ENCODE measurements at regions not wholly inside any gene's neighbourhood (a gene's known extent, or its start where the extent isn't known, plus 50 kb on each side); places are given as distances from the start of the nearest gene placed in this dataset.

- Mint-ChIP-seq H3K36me3 (no peaks in the 10 kb centered on the region), H3K4me1 (no peaks in the 10 kb centered on the region), H3K27me3 (ENCODE audit: low read depth in 3 of 3) (peaks cover 2 to 8% (median 4%) of the 10 kb centered on the region in 3 donors), H3K4me3 (no peak overlapping the region), H3K27ac (no peak overlapping the region), H3K9me3 (no peaks in the 10 kb centered on the region)
- no peak for DNase-seq
Measured at GRCh38 chr13:78976696-78977095, 317.7 kb upstream of the OBI1 start.

DNA sequence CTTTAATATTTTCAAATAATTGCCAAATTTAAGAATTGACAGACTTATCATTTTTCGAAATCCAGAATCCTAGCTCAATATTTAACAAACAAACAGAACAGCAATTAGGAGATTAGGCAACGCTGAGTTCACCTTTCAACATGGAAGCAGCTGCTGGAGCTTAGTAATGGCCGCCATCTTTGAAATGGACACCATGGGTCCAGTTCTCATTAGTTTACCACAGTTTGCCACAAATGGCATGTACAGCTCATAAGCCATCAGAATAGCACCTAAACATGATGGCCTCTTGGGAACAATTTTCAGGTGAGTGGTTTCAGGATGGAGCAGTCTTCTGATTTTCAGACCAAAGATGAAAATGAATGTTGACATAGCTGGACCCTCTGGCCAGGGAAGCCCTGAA is 313.6 kb upstream of the OBI1 start:
- Mint-ChIP-seq H3K27ac (no peak overlapping the region), H3K36me3 (no peaks in the 10 kb centered on the region), H3K4me1 (no peaks in the 10 kb centered on the region), H3K27me3 (ENCODE audit: low read depth in 3 of 3) (peaks cover 0 to 4% (median 2%) of the 10 kb centered on the region in 3 donors), H3K4me3 (no peak overlapping the region), H3K9me3 (peaks cover 0 to 4% (median 0%) of the 10 kb centered on the region in 6 donors)
- no peak for DNase-seq

DNA sequence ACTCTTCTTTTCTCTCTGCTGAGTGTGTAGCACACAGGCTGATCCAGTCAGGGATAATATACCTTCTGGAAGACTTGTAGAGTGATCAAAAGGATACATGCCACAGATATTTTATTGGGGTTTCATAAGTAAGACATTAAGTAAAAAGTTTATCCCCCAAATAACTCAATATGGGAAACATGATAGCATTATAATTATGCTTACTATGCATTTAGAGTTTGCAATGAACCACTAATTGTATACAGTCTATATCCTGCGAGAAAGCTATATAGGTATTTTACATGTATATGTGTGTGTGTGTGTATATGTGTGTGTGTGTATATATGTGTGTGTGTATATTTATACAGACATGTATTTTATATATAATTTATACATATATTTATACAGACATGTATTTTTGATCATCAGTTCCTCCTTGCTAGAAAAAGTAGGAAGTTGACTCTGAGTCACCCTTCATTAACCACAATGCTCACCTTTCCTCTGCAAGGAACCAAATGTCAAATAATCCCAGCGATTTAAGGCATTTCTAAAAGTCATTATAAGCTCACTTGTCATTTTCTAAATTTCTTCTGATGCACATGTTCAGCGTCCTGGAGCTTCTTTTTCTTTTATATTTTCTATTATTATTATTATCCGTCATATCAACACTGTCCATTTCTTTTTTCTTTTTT is 312.5 kb upstream of the OBI1 start:
- Mint-ChIP-seq H3K27ac (no peak overlapping the region), H3K4me1 (no peaks in the 10 kb centered on the region), H3K9me3 (peaks cover 0 to 4% (median 0%) of the 10 kb centered on the region in 6 donors), H3K27me3 (ENCODE audit: low read depth in 3 of 3) (peaks cover 0 to 2% (median 2%) of the 10 kb centered on the region in 3 donors), H3K4me3 (no peak overlapping the region), H3K36me3 (no peaks in the 10 kb centered on the region)
- no peak for DNase-seq

DNA sequence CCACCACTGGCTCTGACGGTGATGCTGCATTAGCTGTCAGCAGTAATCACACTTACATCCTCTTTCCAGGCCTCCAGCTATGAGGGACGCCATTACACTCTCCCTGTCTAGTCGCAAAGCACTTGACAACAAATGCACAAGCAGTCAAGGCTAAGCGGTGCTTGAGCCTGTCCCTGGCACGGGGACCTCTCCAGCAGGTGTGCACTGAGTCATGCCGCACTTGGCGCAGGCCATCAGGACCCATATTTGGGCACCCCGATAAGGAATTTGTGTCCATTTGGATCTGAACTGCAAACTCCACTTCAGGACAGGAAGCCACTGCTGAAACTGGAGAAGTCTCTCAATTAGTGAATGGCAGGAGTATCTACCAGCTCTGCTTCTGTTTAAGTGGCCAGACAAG is 301.9 kb upstream of the OBI1 start:
- DNase-seq = no peak
- H3K4me3 Mint-ChIP-seq = no peak overlapping the region
- peaks cover 0 to 2% (median 2%) of the 10 kb centered on the region in 3 donors for H3K27me3 Mint-ChIP-seq (ENCODE audit: low read depth in 3 of 3)
- no peaks in the 10 kb centered on the region for H3K4me1 Mint-ChIP-seq
- H3K9me3 Mint-ChIP-seq = peaks cover 0 to 4% (median 0%) of the 10 kb centered on the region in 6 donors
- no peaks in the 10 kb centered on the region for H3K36me3 Mint-ChIP-seq
- no peak overlapping the region for H3K27ac Mint-ChIP-seq

- peaks cover 0 to 2% (median 2%) of the 10 kb centered on the region in 3 donors for H3K27me3 Mint-ChIP-seq (ENCODE audit: low read depth in 3 of 3)
- peaks cover 0 to 4% (median 2%) of the 10 kb centered on the region in 6 donors for H3K9me3 Mint-ChIP-seq
- no peaks in the 10 kb centered on the region for H3K36me3 Mint-ChIP-seq
- H3K27ac Mint-ChIP-seq = no peak overlapping the region
- H3K4me3 Mint-ChIP-seq = no peak overlapping the region
- DNase-seq = no peak
- no peaks in the 10 kb centered on the region for H3K4me1 Mint-ChIP-seq
Measured at GRCh38 chr13:78958006-78958405, 299.1 kb upstream of the OBI1 start.

GRCh38 chr13:78940455-78941130 is 281.6 kb upstream of the OBI1 start:
- no peaks in the 10 kb centered on the region for H3K36me3 Mint-ChIP-seq
- H3K4me3 Mint-ChIP-seq = no peak overlapping the region
- H3K9me3 Mint-ChIP-seq = peaks cover 0 to 2% (median 0%) of the 10 kb centered on the region in 6 donors
- H3K27me3 Mint-ChIP-seq (ENCODE audit: low read depth in 3 of 3) = no peaks in the 10 kb centered on the region
- DNase-seq = no peak
- H3K27ac Mint-ChIP-seq = no peak overlapping the region
- no peaks in the 10 kb centered on the region for H3K4me1 Mint-ChIP-seq

GRCh38 chr13:78934336-78934735 is 275.4 kb upstream of the OBI1 start:
- H3K4me3 Mint-ChIP-seq = no peak overlapping the region
- DNase-seq = no peak
- peaks cover 0 to 3% (median 0%) of the 10 kb centered on the region in 3 donors for H3K27me3 Mint-ChIP-seq (ENCODE audit: low read depth in 3 of 3)
- no peaks in the 10 kb centered on the region for H3K4me1 Mint-ChIP-seq
- H3K27ac Mint-ChIP-seq = no peak overlapping the region
- H3K9me3 Mint-ChIP-seq = peaks cover 0 to 5% (median 3%) of the 10 kb centered on the region in 6 donors
- H3K36me3 Mint-ChIP-seq = no peaks in the 10 kb centered on the region

DNA sequence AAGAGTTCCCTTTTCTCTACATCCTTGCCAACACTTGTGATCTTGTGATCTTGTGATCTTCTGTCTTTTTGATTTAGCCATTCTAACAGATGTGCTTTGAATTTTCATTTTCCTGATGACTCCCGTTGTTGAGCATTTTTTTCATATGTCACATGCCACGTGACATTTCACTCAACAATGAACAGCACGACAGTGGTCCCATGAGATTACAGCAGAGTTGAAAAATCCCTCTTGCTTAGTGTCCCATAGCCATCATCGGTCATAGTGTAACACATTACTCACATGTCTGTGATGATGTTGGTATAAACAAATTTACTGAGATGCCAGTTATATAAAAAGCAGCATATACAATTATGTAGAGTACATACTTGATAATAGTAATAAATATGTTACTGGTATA is 256.1 kb upstream of the OBI1 start:
- H3K36me3 Mint-ChIP-seq = no peaks in the 10 kb centered on the region
- peaks cover 0 to 4% (median 0%) of the 10 kb centered on the region in 3 donors for H3K27me3 Mint-ChIP-seq (ENCODE audit: low read depth in 3 of 3)
- H3K27ac Mint-ChIP-seq = no peak overlapping the region
- H3K4me3 Mint-ChIP-seq = no peak overlapping the region
- DNase-seq = no peak
- H3K4me1 Mint-ChIP-seq = no peaks in the 10 kb centered on the region
- peaks cover 0 to 11% (median 2%) of the 10 kb centered on the region in 6 donors for H3K9me3 Mint-ChIP-seq

DNA sequence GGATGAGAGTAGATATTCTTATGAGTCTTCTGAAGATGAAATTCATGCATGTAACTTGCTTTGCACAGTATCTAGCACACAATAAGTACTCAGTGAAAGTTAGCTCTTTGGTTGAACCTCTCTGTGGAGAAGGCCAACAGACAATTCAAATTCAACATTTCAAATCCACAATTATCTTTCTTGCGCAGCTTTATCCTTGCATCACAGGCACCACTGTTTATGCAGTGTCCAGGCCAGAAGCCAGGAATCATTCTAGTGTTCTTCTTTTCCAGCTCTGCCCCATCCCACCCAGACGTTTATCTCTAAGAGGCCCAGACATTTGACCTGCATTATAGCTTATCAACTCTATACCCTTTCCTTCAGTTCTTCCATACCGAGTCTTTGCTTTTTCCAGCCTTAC is 254.7 kb upstream of the OBI1 start:
- Mint-ChIP-seq H3K9me3 (peaks cover 0 to 9% (median 2%) of the 10 kb centered on the region in 6 donors), H3K4me3 (no peak overlapping the region), H3K4me1 (no peaks in the 10 kb centered on the region), H3K27me3 (ENCODE audit: low read depth in 3 of 3) (peaks cover 0 to 1% (median 0%) of the 10 kb centered on the region in 3 donors), H3K27ac (no peak overlapping the region), H3K36me3 (no peaks in the 10 kb centered on the region)
- no peak for DNase-seq

DNA sequence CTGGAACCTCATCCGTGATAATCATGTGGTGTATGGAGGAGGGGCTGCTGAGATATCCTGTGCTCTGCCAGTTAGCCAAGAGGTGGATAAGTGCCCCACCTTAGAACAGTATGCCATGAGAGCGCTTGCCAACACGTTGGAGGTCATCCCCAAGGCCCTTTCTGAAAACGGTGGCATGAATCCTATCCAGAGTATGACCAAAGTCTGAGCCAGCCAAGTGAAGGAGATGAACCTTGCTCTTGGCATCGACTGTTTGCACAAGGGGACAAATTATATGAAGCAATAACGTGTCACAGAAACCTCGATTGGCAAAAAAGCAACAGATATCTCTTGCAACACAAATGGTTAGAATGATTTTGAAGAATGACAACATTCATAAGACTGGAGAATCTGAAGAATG is 251.2 kb upstream of the OBI1 start:
- H3K4me1 Mint-ChIP-seq = no peaks in the 10 kb centered on the region
- no peaks in the 10 kb centered on the region for H3K27me3 Mint-ChIP-seq (ENCODE audit: low read depth in 3 of 3)
- H3K4me3 Mint-ChIP-seq = no peak overlapping the region
- no peaks in the 10 kb centered on the region for H3K36me3 Mint-ChIP-seq
- no peak overlapping the region for H3K27ac Mint-ChIP-seq
- peaks cover 0 to 8% (median 2%) of the 10 kb centered on the region in 6 donors for H3K9me3 Mint-ChIP-seq
- no peak for DNase-seq

- Mint-ChIP-seq H3K27ac (no peak overlapping the region), H3K4me1 (no peaks in the 10 kb centered on the region), H3K9me3 (peaks cover 0 to 8% (median 3%) of the 10 kb centered on the region in 6 donors), H3K27me3 (ENCODE audit: low read depth in 3 of 3) (no peaks in the 10 kb centered on the region), H3K36me3 (no peaks in the 10 kb centered on the region), H3K4me3 (no peak overlapping the region)
- no peak for DNase-seq
Measured at GRCh38 chr13:78909276-78909675, 250.3 kb upstream of the OBI1 start.

DNA sequence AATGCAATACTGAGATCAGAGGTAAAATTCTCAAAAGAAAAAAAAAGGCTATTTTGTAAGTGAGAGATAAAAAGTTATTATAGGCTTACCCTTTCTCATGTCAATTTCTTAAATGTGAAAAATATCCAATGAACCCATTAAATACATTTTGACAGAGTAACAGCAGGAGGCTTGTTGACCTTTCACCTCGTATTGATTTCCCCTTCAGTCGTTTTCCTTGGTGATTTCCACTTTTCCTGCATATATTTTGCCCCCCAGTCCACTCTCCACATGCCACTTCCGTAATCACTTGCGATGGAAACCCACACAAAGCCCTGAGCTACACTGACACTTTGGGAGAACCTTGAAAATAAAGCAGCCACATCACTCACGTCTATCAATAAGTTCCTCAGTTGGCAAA is 248.1 kb upstream of the OBI1 start:
- peaks cover 0 to 8% (median under 1%) of the 10 kb centered on the region in 6 donors for H3K9me3 Mint-ChIP-seq
- H3K27ac Mint-ChIP-seq = no peak overlapping the region
- H3K36me3 Mint-ChIP-seq = no peaks in the 10 kb centered on the region
- H3K4me1 Mint-ChIP-seq = no peaks in the 10 kb centered on the region
- H3K27me3 Mint-ChIP-seq (ENCODE audit: low read depth in 3 of 3) = peaks cover 0 to 1% (median 0%) of the 10 kb centered on the region in 3 donors
- no peak for DNase-seq
- no peak overlapping the region for H3K4me3 Mint-ChIP-seq

- H3K27ac Mint-ChIP-seq = no peak overlapping the region
- no peak overlapping the region for H3K4me3 Mint-ChIP-seq
- DNase-seq = no peak
- peaks cover 0 to 14% (median 0%) of the 10 kb centered on the region in 6 donors for H3K9me3 Mint-ChIP-seq
- no peaks in the 10 kb centered on the region for H3K4me1 Mint-ChIP-seq
- H3K36me3 Mint-ChIP-seq = no peaks in the 10 kb centered on the region
- H3K27me3 Mint-ChIP-seq (ENCODE audit: low read depth in 3 of 3) = peaks cover 0 to 1% (median 1%) of the 10 kb centered on the region in 3 donors
Measured at GRCh38 chr13:78897200-78897599, 238.2 kb upstream of the OBI1 start.

- Mint-ChIP-seq H3K27ac (no peak overlapping the region), H3K4me3 (no peak overlapping the region), H3K36me3 (no peaks in the 10 kb centered on the region), H3K4me1 (no peaks in the 10 kb centered on the region), H3K27me3 (ENCODE audit: low read depth in 3 of 3) (peaks cover 0 to 2% (median 1%) of the 10 kb centered on the region in 3 donors), H3K9me3 (peaks cover 0 to 6% (median 0%) of the 10 kb centered on the region in 6 donors)
- no peak for DNase-seq
Measured at GRCh38 chr13:78884571-78884970, 225.6 kb upstream of the OBI1 start.
